Tibial nerve (tissue), 3 donors: ENCODE measurements at regions not wholly inside any gene's neighbourhood (a gene's known extent, or its start where the extent isn't known, plus 50 kb on each side); places are given as distances from the start of the nearest gene placed in this dataset.

Experiments
- POLR2A ChIP-seq, 2 donors: fragments of 450-650 bp; IDR thresholded peaks; one replicate each; pipeline ENCODE4 v1.6.1; 2017; ENCODE audit warnings: antibody characterized with exemption in 2 of 2, mild to moderate bottlenecking in 2 of 2, moderate library complexity in 2 of 2
- TF ChIP-seq, protein P1 (sequence below), 5 experiments: fragments of 200-600 bp in 3 of 5; fragments of 450-650 bp in 2 of 5; sonication (generic) in 3 of 5; IDR thresholded peaks; one replicate each; pipeline ENCODE4 v1.5.1; 2016 to 2019; ENCODE audit warnings: antibody characterized with exemption in 5 of 5, mild to moderate bottlenecking in 3 of 5, moderate library complexity in 2 of 5

DNA sequence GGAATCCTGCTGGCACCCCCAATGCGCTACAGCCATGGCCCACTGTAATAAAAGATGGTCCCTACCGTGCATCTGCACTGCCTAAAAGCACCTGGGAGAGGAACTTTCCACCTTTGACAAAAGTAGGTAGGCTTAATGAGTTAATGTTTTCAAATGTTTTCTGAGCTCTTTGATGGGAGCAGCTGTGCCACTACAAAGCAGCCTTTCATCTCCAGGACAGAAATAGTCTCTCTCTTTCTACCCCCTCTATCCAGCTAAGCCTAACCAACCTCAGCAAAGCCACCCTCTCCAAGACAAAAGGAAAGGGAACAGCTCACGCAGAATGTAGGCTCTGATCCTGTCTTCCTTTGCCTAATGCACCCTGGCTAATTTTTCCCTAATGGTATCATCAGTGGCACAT, 560.2 kb downstream of the UQCRFS1 start:
- TF ChIP-seq, protein P1, sequence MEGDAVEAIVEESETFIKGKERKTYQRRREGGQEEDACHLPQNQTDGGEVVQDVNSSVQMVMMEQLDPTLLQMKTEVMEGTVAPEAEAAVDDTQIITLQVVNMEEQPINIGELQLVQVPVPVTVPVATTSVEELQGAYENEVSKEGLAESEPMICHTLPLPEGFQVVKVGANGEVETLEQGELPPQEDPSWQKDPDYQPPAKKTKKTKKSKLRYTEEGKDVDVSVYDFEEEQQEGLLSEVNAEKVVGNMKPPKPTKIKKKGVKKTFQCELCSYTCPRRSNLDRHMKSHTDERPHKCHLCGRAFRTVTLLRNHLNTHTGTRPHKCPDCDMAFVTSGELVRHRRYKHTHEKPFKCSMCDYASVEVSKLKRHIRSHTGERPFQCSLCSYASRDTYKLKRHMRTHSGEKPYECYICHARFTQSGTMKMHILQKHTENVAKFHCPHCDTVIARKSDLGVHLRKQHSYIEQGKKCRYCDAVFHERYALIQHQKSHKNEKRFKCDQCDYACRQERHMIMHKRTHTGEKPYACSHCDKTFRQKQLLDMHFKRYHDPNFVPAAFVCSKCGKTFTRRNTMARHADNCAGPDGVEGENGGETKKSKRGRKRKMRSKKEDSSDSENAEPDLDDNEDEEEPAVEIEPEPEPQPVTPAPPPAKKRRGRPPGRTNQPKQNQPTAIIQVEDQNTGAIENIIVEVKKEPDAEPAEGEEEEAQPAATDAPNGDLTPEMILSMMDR (IDR thresholded peaks at IDR 0.05): no peak
- TF ChIP-seq POLR2A (IDR thresholded peaks at IDR 0.05): no peak
